Fibroblast of lung (primary cell): ENCODE measurements at regions not wholly inside any gene's neighbourhood (a gene's known extent, or its start where the extent isn't known, plus 50 kb on each side); places are given as distances from the start of the nearest gene placed in this dataset.

Experiments
- DNase-seq, 2 donors: peaks; one replicate each; pipeline versions ENCODE4 v3.0.0 to v3.0.0-alpha.2; 2010; ENCODE audit warnings: low read depth in 2 of 2
- H2AFZ ChIP-seq: 2 replicates; pipeline ENCODE4 v1.5.1; 2012; ENCODE audit warnings: low read length, control low read depth, inconsistent platforms
- H3K27ac ChIP-seq: 2 replicates; pipeline ENCODE4 v1.5.1; 2011; ENCODE audit warnings: low read length, control low read depth; ENCODE audit not compliant: insufficient read depth
- H3K27me3 ChIP-seq: 2 replicates; pipeline ENCODE4 v1.5.1; 2011; ENCODE audit warnings: mild to moderate bottlenecking, low read length; ENCODE audit not compliant: control insufficient read depth, insufficient read depth
- H3K36me3 ChIP-seq: 2 replicates; pipeline ENCODE4 v1.5.1; 2011; ENCODE audit warnings: low read length; ENCODE audit not compliant: control insufficient read depth, insufficient read depth
- H3K4me1 ChIP-seq: 2 replicates; pipeline ENCODE4 v1.5.1; 2011; ENCODE audit warnings: low read length; ENCODE audit not compliant: control insufficient read depth, insufficient read depth; ENCODE audit errors: extremely low read depth
- H3K4me2 ChIP-seq: 2 replicates; pipeline ENCODE4 v1.5.1; 2011; ENCODE audit warnings: low read length, control low read depth; ENCODE audit not compliant: insufficient read depth; ENCODE audit errors: extremely low read depth
- H3K4me3 ChIP-seq, 4 experiments: fragments of 200-600 bp in 1 of 4; sonication (generic) in 1 of 4; replicated peaks in 1 of 4; 2 replicates each; pipeline ENCODE4 v1.5.1; 2011 to 2016; ENCODE audit warnings: low read length in 4 of 4, low read depth in 3 of 4, mild to moderate bottlenecking in 3 of 4, control low read depth in 2 of 4, inconsistent platforms in 1 of 4, mixed read lengths in 1 of 4; ENCODE audit not compliant: insufficient read depth in 1 of 4; ENCODE audit errors: control extremely low read depth in 1 of 4
- H3K79me2 ChIP-seq: 2 replicates; pipeline ENCODE4 v1.5.1; 2012; ENCODE audit warnings: mild to moderate bottlenecking, low read length, inconsistent platforms; ENCODE audit not compliant: control insufficient read depth, insufficient read depth
- H3K9ac ChIP-seq: 2 replicates; pipeline ENCODE4 v1.5.1; 2011; ENCODE audit warnings: mild to moderate bottlenecking, low read length, control low read depth; ENCODE audit not compliant: insufficient read depth
- H3K9me3 ChIP-seq: 2 replicates; pipeline ENCODE4 v1.5.1; 2012; ENCODE audit warnings: low read depth, low read length; ENCODE audit not compliant: control insufficient read depth, insufficient read depth
- H4K20me1 ChIP-seq: 2 replicates; pipeline ENCODE4 v1.5.1; 2011; ENCODE audit warnings: low read length; ENCODE audit not compliant: control insufficient read depth, insufficient read depth; ENCODE audit errors: extremely low read depth
- EZH2 ChIP-seq: IDR thresholded peaks from 2 replicates; pipeline ENCODE4 v1.5.1; 2012; ENCODE audit warnings: low read length, control low read depth, mild to moderate bottlenecking; ENCODE audit errors: missing control alignments
- TF ChIP-seq, protein P1 (sequence below), 2 donors: IDR thresholded peaks in 1 of 2; conservative IDR thresholded peaks in 1 of 2; 1 replicate in 1 of 2; 2 replicates in 1 of 2; pipeline ENCODE4 v1.5.1; 2011 to 2012; ENCODE audit warnings: low read length in 2 of 2, control low read depth in 1 of 2, inconsistent platforms in 1 of 2, low read depth in 1 of 2, mild to moderate bottlenecking in 1 of 2

GRCh38 chr10:121235692-121236091, 362.6 kb downstream of the FGFR2 start:
- Histone ChIP-seq H4K20me1 (no peaks in the 10 kb centered on the region), H2AFZ (no peak overlapping the region), H3K27me3 (no peaks in the 10 kb centered on the region), H3K4me2 (no peak overlapping the region), H3K4me1 (no peaks in the 10 kb centered on the region), H3K36me3 (no peaks in the 10 kb centered on the region), H3K27ac (no peak overlapping the region), H3K9ac (no peak overlapping the region), H3K4me3 (no peak overlapping the region), H3K9me3 (no peaks in the 10 kb centered on the region), H3K79me2 (no peaks in the 10 kb centered on the region)
- DNase-seq, result no peak
- TF ChIP-seq, protein P1, sequence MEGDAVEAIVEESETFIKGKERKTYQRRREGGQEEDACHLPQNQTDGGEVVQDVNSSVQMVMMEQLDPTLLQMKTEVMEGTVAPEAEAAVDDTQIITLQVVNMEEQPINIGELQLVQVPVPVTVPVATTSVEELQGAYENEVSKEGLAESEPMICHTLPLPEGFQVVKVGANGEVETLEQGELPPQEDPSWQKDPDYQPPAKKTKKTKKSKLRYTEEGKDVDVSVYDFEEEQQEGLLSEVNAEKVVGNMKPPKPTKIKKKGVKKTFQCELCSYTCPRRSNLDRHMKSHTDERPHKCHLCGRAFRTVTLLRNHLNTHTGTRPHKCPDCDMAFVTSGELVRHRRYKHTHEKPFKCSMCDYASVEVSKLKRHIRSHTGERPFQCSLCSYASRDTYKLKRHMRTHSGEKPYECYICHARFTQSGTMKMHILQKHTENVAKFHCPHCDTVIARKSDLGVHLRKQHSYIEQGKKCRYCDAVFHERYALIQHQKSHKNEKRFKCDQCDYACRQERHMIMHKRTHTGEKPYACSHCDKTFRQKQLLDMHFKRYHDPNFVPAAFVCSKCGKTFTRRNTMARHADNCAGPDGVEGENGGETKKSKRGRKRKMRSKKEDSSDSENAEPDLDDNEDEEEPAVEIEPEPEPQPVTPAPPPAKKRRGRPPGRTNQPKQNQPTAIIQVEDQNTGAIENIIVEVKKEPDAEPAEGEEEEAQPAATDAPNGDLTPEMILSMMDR (conservative IDR thresholded peaks at IDR 0.05 in 1 of 2, IDR thresholded peaks at IDR 0.05 in 1 of 2; ENCODE audit: low read depth in 1 of 2, low read length in 2 of 2), result no peak
- TF ChIP-seq EZH2, result no peak

GRCh38 chr10:121236621-121237020, 361.6 kb downstream of the FGFR2 start:
- no peak for DNase-seq
- TF ChIP-seq, protein P1 (conservative IDR thresholded peaks at IDR 0.05 in 1 of 2, IDR thresholded peaks at IDR 0.05 in 1 of 2; ENCODE audit: low read depth in 1 of 2, low read length in 2 of 2), result no peak
- no peak for TF ChIP-seq EZH2
- Histone ChIP-seq H3K36me3 (no peaks in the 10 kb centered on the region), H3K27me3 (no peaks in the 10 kb centered on the region), H3K4me1 (no peaks in the 10 kb centered on the region), H3K4me2 (no peak overlapping the region), H3K4me3 (no peak overlapping the region), H3K27ac (no peak overlapping the region), H3K79me2 (no peaks in the 10 kb centered on the region), H3K9me3 (no peaks in the 10 kb centered on the region), H3K9ac (no peak overlapping the region), H4K20me1 (no peaks in the 10 kb centered on the region), H2AFZ (no peak overlapping the region)

- Histone ChIP-seq H4K20me1 (no peaks in the 10 kb centered on the region), H3K9me3 (no peaks in the 10 kb centered on the region), H3K9ac (no peak overlapping the region), H2AFZ (no peak overlapping the region), H3K4me1 (no peaks in the 10 kb centered on the region), H3K36me3 (no peaks in the 10 kb centered on the region), H3K4me2 (no peak overlapping the region), H3K27ac (no peak overlapping the region), H3K79me2 (no peaks in the 10 kb centered on the region), H3K27me3 (no peaks in the 10 kb centered on the region), H3K4me3 (no peak overlapping the region)
- DNase-seq, result no peak
- TF ChIP-seq, protein P1 (conservative IDR thresholded peaks at IDR 0.05 in 1 of 2, IDR thresholded peaks at IDR 0.05 in 1 of 2; ENCODE audit: low read depth in 1 of 2, low read length in 2 of 2), result no peak
Measured at GRCh38 chr10:121237718-121238117, 360.5 kb downstream of the FGFR2 start.
